Osteoblast (primary cell): ENCODE measurements at regions not wholly inside any gene's neighbourhood (a gene's known extent, or its start where the extent isn't known, plus 50 kb on each side); places are given as distances from the start of the nearest gene placed in this dataset.
A peak's percentile ranks its signal among the peaks of the same experiment; 100 is the strongest.

Source experiments
- DNase-seq: peaks from one replicate; pipeline ENCODE4 v3.0.0; 2011; ENCODE audit warnings: low spot score, mixed read lengths; ENCODE audit not compliant: insufficient read length; ENCODE audit errors: missing footprints
- H2AFZ ChIP-seq: 2 replicates; pipeline ENCODE4 v1.6.0; 2011; ENCODE audit warnings: mild to moderate bottlenecking, low read length
- H3K27ac ChIP-seq: 2 replicates; pipeline ENCODE4 v1.5.1; 2011; ENCODE audit warnings: mild to moderate bottlenecking, low read depth, low read length, moderate library complexity
- H3K27me3 ChIP-seq: 2 replicates; pipeline ENCODE4 v1.6.0; 2012; ENCODE audit warnings: mild to moderate bottlenecking, control low read depth, inconsistent platforms, low read length, moderate library complexity; ENCODE audit not compliant: insufficient read depth
- H3K36me3 ChIP-seq: 2 replicates; pipeline ENCODE4 v1.5.1; 2011; ENCODE audit warnings: mild to moderate bottlenecking, low read length, control low read depth, moderate library complexity; ENCODE audit not compliant: insufficient read depth
- H3K4me1 ChIP-seq: 2 replicates; pipeline ENCODE4 v1.5.1; 2011; ENCODE audit warnings: mild to moderate bottlenecking, low read length, control low read depth, moderate library complexity; ENCODE audit not compliant: insufficient read depth
- H3K4me2 ChIP-seq: 2 replicates; pipeline ENCODE4 v1.6.0; 2011; ENCODE audit warnings: mild to moderate bottlenecking, low read length; ENCODE audit not compliant: insufficient read depth
- H3K4me3 ChIP-seq: fragments of 200-600 bp; sonication (generic); 3 replicates; pipeline ENCODE4 v1.5.1; 2012; ENCODE audit warnings: mild to moderate bottlenecking, low read length, inconsistent platforms; ENCODE audit not compliant: insufficient read depth
- H3K79me2 ChIP-seq: 2 replicates; pipeline ENCODE4 v1.6.0; 2012; ENCODE audit warnings: mild to moderate bottlenecking, low read length, control low read depth, inconsistent platforms; ENCODE audit not compliant: insufficient read depth
- H3K9me3 ChIP-seq: 2 replicates; pipeline ENCODE4 v1.5.1; 2011; ENCODE audit warnings: low read depth, low read length, control low read depth
- H4K20me1 ChIP-seq: 2 replicates; pipeline ENCODE4 v1.6.0; 2012; ENCODE audit warnings: mild to moderate bottlenecking, low read length, control low read depth; ENCODE audit not compliant: insufficient read depth
- CTCF ChIP-seq: IDR thresholded peaks from 2 replicates; pipeline ENCODE4 v1.5.1; 2011; ENCODE audit warnings: mild to moderate bottlenecking, low read depth, low read length, moderate library complexity; ENCODE audit errors: extremely low read depth

GRCh38 chr17:31758646-31759045 lies 100.4 kb downstream of the COPRS start:
- no peak for DNase-seq
- Histone ChIP-seq H2AFZ (no peak overlapping the region), H3K36me3 (no peaks in the 10 kb centered on the region), H3K4me2 (no peak overlapping the region), H3K9me3 (no peaks in the 10 kb centered on the region), H3K27ac (no peak overlapping the region), H4K20me1 (no peaks in the 10 kb centered on the region), H3K27me3 (no peaks in the 10 kb centered on the region), H3K4me3 (no peak overlapping the region), H3K4me1 (peaks cover 22% of the 10 kb centered on the region), H3K79me2 (no peaks in the 10 kb centered on the region)
- no peak for TF ChIP-seq CTCF

- Histone ChIP-seq H3K9me3 (no peaks in the 10 kb centered on the region), H3K27ac (no peak overlapping the region), H3K36me3 (no peaks in the 10 kb centered on the region), H2AFZ (no peak overlapping the region), H3K79me2 (no peaks in the 10 kb centered on the region), H3K4me3 (no peak overlapping the region), H3K4me2 (no peak overlapping the region), H4K20me1 (no peaks in the 10 kb centered on the region), H3K4me1 (peaks cover 23% of the 10 kb centered on the region), H3K27me3 (no peaks in the 10 kb centered on the region)
- TF ChIP-seq CTCF, result no peak
- DNase-seq, result no peak
Observed at GRCh38 chr17:31757097-31757496, 101.9 kb downstream of the COPRS start.

- no peaks in the 10 kb centered on the region for H3K27me3 ChIP-seq
- H4K20me1 ChIP-seq, result no peaks in the 10 kb centered on the region
- H3K4me2 ChIP-seq, result no peak overlapping the region
- no peaks in the 10 kb centered on the region for H3K36me3 ChIP-seq
- no peak overlapping the region for H3K4me3 ChIP-seq
- no peak for TF ChIP-seq CTCF
- peaks cover 16% of the 10 kb centered on the region for H3K4me1 ChIP-seq
- peak overlapping the region; percentile 8 for H2AFZ ChIP-seq
- peak; percentile 93 for DNase-seq
- H3K9me3 ChIP-seq, result no peaks in the 10 kb centered on the region
- no peaks in the 10 kb centered on the region for H3K79me2 ChIP-seq
- H3K27ac ChIP-seq, result peak overlapping the region; percentile 88
Observed at GRCh38 chr17:31754239-31754945, 104.7 kb downstream of the COPRS start.

GRCh38 chr17:31753011-31753410 lies 106.0 kb downstream of the COPRS start:
- Histone ChIP-seq H4K20me1 (no peaks in the 10 kb centered on the region), H3K27me3 (no peaks in the 10 kb centered on the region), H2AFZ (no peak overlapping the region), H3K79me2 (no peaks in the 10 kb centered on the region), H3K9me3 (no peaks in the 10 kb centered on the region), H3K4me2 (no peak overlapping the region), H3K4me3 (no peak overlapping the region), H3K36me3 (no peaks in the 10 kb centered on the region), H3K4me1 (peaks cover 16% of the 10 kb centered on the region), H3K27ac (no peak overlapping the region)
- no peak for TF ChIP-seq CTCF
- no peak for DNase-seq
